SK-N-SH (cell line): ENCODE measurements at regions not wholly inside any gene's neighbourhood (a gene's known extent, or its start where the extent isn't known, plus 50 kb on each side); places are given as distances from the start of the nearest gene placed in this dataset.

Experiments
- CTCF ChIA-PET: fragments of 300-600, 350-600 bp; formaldehyde crosslinking; extraction: SDS; loops from one replicate; lab custom pipeline; 2021; lab: Yijun Ruan, JAX
- POLR2A ChIA-PET: fragments of 350-600 bp; sonication (Branson Sonifier 250); formaldehyde crosslinking; extraction: SDS; loops from one replicate; lab custom pipeline; 2020; ENCODE audit warnings: antibody characterized with exemption, inconsistent platforms; lab: Yijun Ruan, JAX
- DNase-seq: peaks from one replicate; pipeline ENCODE4 v3.0.0; 2012
- H2AFZ ChIP-seq: fragments of 200-600 bp; sonication (generic); 2 replicates; pipeline ENCODE4 v1.8.1; 2016; ENCODE audit warnings: antibody characterized with exemption, mild to moderate bottlenecking, low read depth
- H3F3A ChIP-seq: fragments of 200-600 bp; sonication (generic); replicated peaks from 2 replicates; pipeline ENCODE3; 2016; ENCODE audit warnings: antibody characterized with exemption, mild to moderate bottlenecking; ENCODE audit not compliant: insufficient read depth
- H3K27ac ChIP-seq, 2 experiments: fragments of 200-500 bp in 1 of 2; fragments of 200-600 bp in 1 of 2; sonication (Bioruptor generic) in 1 of 2; sonication (generic), shearing (Covaris generic) in 1 of 2; 2 replicates each; pipeline versions ENCODE4 v1.5.1 to v1.6.1; 2014 to 2016; ENCODE audit warnings: low read depth in 2 of 2, inconsistent platforms in 1 of 2, low read length in 1 of 2, mild to moderate bottlenecking in 1 of 2, mixed read lengths in 1 of 2
- H3K27me3 ChIP-seq: fragments of 200-600 bp; sonication (generic), shearing (Covaris generic); 2 replicates; pipeline ENCODE4 v1.6.1; 2016; ENCODE audit warnings: mixed run types; ENCODE audit not compliant: insufficient read depth
- H3K36me3 ChIP-seq, 2 experiments: fragments of 200-500 bp in 1 of 2; fragments of 200-600 bp in 1 of 2; sonication (Bioruptor generic) in 1 of 2; sonication (generic) in 1 of 2; replicated peaks in 1 of 2; 2 replicates each; pipeline versions ENCODE3 to v1.5.1; 2014 to 2016; ENCODE audit warnings: low read length in 1 of 2, mild to moderate bottlenecking in 1 of 2; ENCODE audit not compliant: insufficient read depth in 2 of 2, control insufficient read depth in 1 of 2
- H3K4me1 ChIP-seq, 2 experiments: fragments of 200-500 bp in 1 of 2; fragments of 200-600 bp in 1 of 2; sonication (Bioruptor generic) in 1 of 2; sonication (generic), shearing (Covaris generic) in 1 of 2; 2 replicates each; pipeline versions ENCODE4 v1.5.1 to v1.6.1; 2014 to 2016; ENCODE audit warnings: low read depth in 1 of 2, low read length in 1 of 2, mixed run types in 1 of 2; ENCODE audit not compliant: insufficient read depth in 2 of 2, control insufficient read depth in 1 of 2
- H3K4me2 ChIP-seq: fragments of 200-600 bp; sonication (generic), shearing (Covaris generic); 2 replicates; pipeline ENCODE4 v1.6.1; 2017; ENCODE audit warnings: mixed run types
- H3K4me3 ChIP-seq, 2 experiments: fragments of 200-500 bp in 1 of 2; fragments of 200-600 bp in 1 of 2; sonication (Bioruptor generic) in 1 of 2; sonication (generic), shearing (Covaris generic) in 1 of 2; 2 replicates each; pipeline versions ENCODE4 v1.5.1 to v1.8.1; 2014 to 2016; ENCODE audit warnings: low read depth in 2 of 2, inconsistent platforms in 1 of 2, low read length in 1 of 2, mild to moderate bottlenecking in 1 of 2, mixed read lengths in 1 of 2, moderate library complexity in 1 of 2
- H3K79me2 ChIP-seq: fragments of 200-600 bp; sonication (generic); 2 replicates; pipeline ENCODE4 v1.8.1; 2017; ENCODE audit warnings: mild to moderate bottlenecking; ENCODE audit not compliant: insufficient read depth
- H3K9ac ChIP-seq: fragments of 200-600 bp; sonication (generic); 2 replicates; pipeline ENCODE4 v1.6.1; 2017; ENCODE audit warnings: mixed run types
- H3K9me2 ChIP-seq: fragments of 200-600 bp; sonication (generic); 2 replicates; pipeline ENCODE4 v1.6.1; 2017; ENCODE audit warnings: mixed run types
- H3K9me3 ChIP-seq: fragments of 200-600 bp; sonication (generic); 2 replicates; pipeline ENCODE4 v1.6.1; 2017; ENCODE audit warnings: mixed run types, mild to moderate bottlenecking, moderate library complexity
- H4K20me1 ChIP-seq: fragments of 200-600 bp; sonication (generic); 2 replicates; pipeline ENCODE4 v1.6.1; 2017; ENCODE audit warnings: mild to moderate bottlenecking, mixed run types; ENCODE audit not compliant: insufficient read depth
- CTCF ChIP-seq: fragments of 200-600 bp; sonication (generic); IDR thresholded peaks from 2 replicates; pipeline ENCODE4 v1.6.1; 2017; ENCODE audit warnings: antibody characterized with exemption, mild to moderate bottlenecking, moderate library complexity
- ELF1 ChIP-seq: IDR thresholded peaks from 2 replicates; pipeline ENCODE4 v1.4.0; 2012
- EP300 ChIP-seq, 2 experiments: IDR thresholded peaks; 2 replicates each; pipeline versions ENCODE4 v1.4.0 to v1.6.1; 2012; ENCODE audit warnings: borderline replicate concordance in 1 of 2, low read depth in 1 of 2, low read length in 1 of 2
- FOXJ3 ChIP-seq: sonication (generic); formaldehyde crosslinking; IDR thresholded peaks from 2 replicates; pipeline ENCODE4 v1.5.1; 2020; ENCODE audit warnings: mild to moderate bottlenecking, missing genetic modification reagents
- FOXM1 ChIP-seq: IDR thresholded peaks from 2 replicates; pipeline ENCODE4 v1.4.0; 2012; ENCODE audit warnings: low read depth, mild to moderate bottlenecking
- GABPA ChIP-seq: IDR thresholded peaks from 2 replicates; pipeline ENCODE4 v1.4.0; 2012; ENCODE audit warnings: low read depth, mild to moderate bottlenecking
- MEF2A ChIP-seq: IDR thresholded peaks from 2 replicates; pipeline ENCODE4 v1.4.0; 2012; ENCODE audit warnings: low read depth, borderline replicate concordance
- NFIC ChIP-seq: IDR thresholded peaks from 2 replicates; pipeline ENCODE4 v1.4.0; 2012; ENCODE audit warnings: borderline replicate concordance
- NRF1 ChIP-seq: IDR thresholded peaks from 2 replicates; pipeline ENCODE4 v1.6.1; 2012; ENCODE audit warnings: low read depth, mild to moderate bottlenecking, low read length
- PBX3 ChIP-seq: IDR thresholded peaks from 2 replicates; pipeline ENCODE4; 2012
- RCOR1 ChIP-seq: fragments of 150-350 bp; IDR thresholded peaks from 2 replicates; pipeline ENCODE4 v1.6.1; 2017; ENCODE audit warnings: antibody characterized with exemption, low read length
- REST ChIP-seq: IDR thresholded peaks from 2 replicates; pipeline ENCODE4 v1.6.1; 2012; ENCODE audit warnings: mild to moderate bottlenecking, low read depth, low read length, moderate library complexity
- SMC3 ChIP-seq: IDR thresholded peaks from 2 replicates; pipeline ENCODE4 v1.6.1; 2012; ENCODE audit warnings: low read depth, low read length, improper control_type of control experiment
- TAF1 ChIP-seq: IDR thresholded peaks from 2 replicates; pipeline ENCODE4 v1.6.1; 2012; ENCODE audit warnings: low read depth, mild to moderate bottlenecking, low read length, moderate library complexity, borderline replicate concordance
- TCF12 ChIP-seq: IDR thresholded peaks from 2 replicates; pipeline ENCODE4 v1.4.0; 2012
- TEAD4 ChIP-seq: IDR thresholded peaks from 2 replicates; pipeline ENCODE4 v1.4.0; 2012; ENCODE audit warnings: mild to moderate bottlenecking, borderline replicate concordance; ENCODE audit not compliant: insufficient read depth
- USF2 ChIP-seq: fragments of 150-350 bp; IDR thresholded peaks from 2 replicates; pipeline ENCODE4 v1.6.1; 2017; ENCODE audit warnings: antibody characterized with exemption, low read length, low read depth, borderline replicate concordance
- YY1 ChIP-seq: IDR thresholded peaks from 2 replicates; pipeline ENCODE4 v1.4.0; 2012; ENCODE audit warnings: low read depth, mild to moderate bottlenecking
- ZBTB33 ChIP-seq: IDR thresholded peaks from 2 replicates; pipeline ENCODE4 v1.4.0; 2012; ENCODE audit warnings: low read depth, borderline replicate concordance
- WGBS: methylation state at CpG from one replicate; pipeline ENCODE4 v1.1.6; 2017; ENCODE audit warnings: low lambda C conversion rate; 5-methylcytosine and 5-hydroxymethylcytosine counted together

- no peaks in the 10 kb centered on the region for H3K9me3 ChIP-seq
- ChIA-PET CTCF (interaction anchor here (1.1 to 2.1 kb wide), 2 partner anchors 13 to 18 kb away, joined by 3 to 6 read pairs; no protein-coding TSS in a partner anchor), POLR2A (no interaction called here)
- DNase-seq: no peak
- H3K36me3 ChIP-seq: no peaks in the 10 kb centered on the region
- no peaks in the 10 kb centered on the region for H3K4me1 ChIP-seq
- H3K79me2 ChIP-seq: no peaks in the 10 kb centered on the region
- no peaks in the 10 kb centered on the region for H4K20me1 ChIP-seq
- H3K9me2 ChIP-seq: no peaks in the 10 kb centered on the region
- H3K27ac ChIP-seq: no peak overlapping the region
- no peaks in the 10 kb centered on the region for H3F3A ChIP-seq
- H2AFZ ChIP-seq: no peak overlapping the region
- TF ChIP-seq EP300 (IDR thresholded peaks at IDR 0.05; ENCODE audit: borderline replicate concordance in 1 of 2, low read depth in 1 of 2, low read length in 1 of 2): no peak
- no peak for TF ChIP-seq MEF2A
- TF ChIP-seq TCF12: no peak
- TF ChIP-seq PBX3: no peak
- TF ChIP-seq NRF1: no peak
- WGBS: 5% methylated on average over 15 of the region's 15 CpGs
- no peak overlapping the region for H3K9ac ChIP-seq
- no peak overlapping the region for H3K4me3 ChIP-seq
- H3K27me3 ChIP-seq: peaks cover 11% of the 10 kb centered on the region; the same call in 1 of the 2 replicates
- no peak overlapping the region for H3K4me2 ChIP-seq
Measured at GRCh38 chr5:113692891-113693457, 179.5 kb downstream of the YTHDC2 start.

- ChIA-PET POLR2A (no interaction called here), CTCF (interaction anchor here (1.1 to 2.1 kb wide), 2 partner anchors 14 to 19 kb away, joined by 3 to 6 read pairs; no protein-coding TSS in a partner anchor)
- Histone ChIP-seq H2AFZ (no peak overlapping the region), H3K79me2 (no peaks in the 10 kb centered on the region), H3K9me2 (no peaks in the 10 kb centered on the region), H3K9ac (no peak overlapping the region), H3K27me3 (peaks cover 11% of the 10 kb centered on the region; the same call in 1 of the 2 replicates), H3K9me3 (no peaks in the 10 kb centered on the region), H3K36me3 (no peaks in the 10 kb centered on the region), H3K4me3 (no peak overlapping the region), H3K4me2 (no peak overlapping the region), H3K27ac (no peak overlapping the region), H4K20me1 (no peaks in the 10 kb centered on the region), H3F3A (no peaks in the 10 kb centered on the region), H3K4me1 (no peaks in the 10 kb centered on the region)
- TF ChIP-seq ZBTB33 (no peak), ELF1 (no peak), TCF12 (no peak), FOXM1 (no peak), MEF2A (no peak), YY1 (no peak), CTCF (no peak), USF2 (no peak), TEAD4 (no peak), RCOR1 (no peak), TAF1 (no peak), REST (no peak), FOXJ3 (CRISPR knock-in tag) (no peak), NFIC (no peak), GABPA (no peak), SMC3 (no peak)
- WGBS: 8% methylated on average over 4 of the region's 4 CpGs
- DNase-seq: no peak
Measured at GRCh38 chr5:113693701-113694100, 180.2 kb downstream of the YTHDC2 start.
